Transverse colon (tissue), 4 donors: ENCODE measurements at regions not wholly inside any gene's neighbourhood (a gene's known extent, or its start where the extent isn't known, plus 50 kb on each side); places are given as distances from the start of the nearest gene placed in this dataset.

Source experiments
- EP300 ChIP-seq: sonication (generic); formaldehyde crosslinking; IDR thresholded peaks from one replicate; pipeline ENCODE4 v1.6.1; 2017; ENCODE audit warnings: antibody characterized with exemption, low read depth
- POLR2AphosphoS5 ChIP-seq, 3 donors: sonication (generic); formaldehyde crosslinking; IDR thresholded peaks; one replicate each; pipeline ENCODE4 v1.6.1; 2016; ENCODE audit warnings: antibody characterized with exemption in 3 of 3
- TF ChIP-seq, protein P1 (sequence below), 5 experiments: fragments of 200-600 bp in 3 of 5; fragments of 450-650 bp in 2 of 5; sonication (generic) in 3 of 5; IDR thresholded peaks; 1 replicate in 2 of 5; 2 replicates in 3 of 5; pipeline ENCODE4 v1.5.1; 2016 to 2017; ENCODE audit warnings: antibody characterized with exemption in 5 of 5, inconsistent platforms in 3 of 5, mild to moderate bottlenecking in 2 of 5, moderate library complexity in 1 of 5

GRCh38 chr5:159837860-159838259 is 78.4 kb upstream of the ADRA1B start:
- TF ChIP-seq, protein P1, sequence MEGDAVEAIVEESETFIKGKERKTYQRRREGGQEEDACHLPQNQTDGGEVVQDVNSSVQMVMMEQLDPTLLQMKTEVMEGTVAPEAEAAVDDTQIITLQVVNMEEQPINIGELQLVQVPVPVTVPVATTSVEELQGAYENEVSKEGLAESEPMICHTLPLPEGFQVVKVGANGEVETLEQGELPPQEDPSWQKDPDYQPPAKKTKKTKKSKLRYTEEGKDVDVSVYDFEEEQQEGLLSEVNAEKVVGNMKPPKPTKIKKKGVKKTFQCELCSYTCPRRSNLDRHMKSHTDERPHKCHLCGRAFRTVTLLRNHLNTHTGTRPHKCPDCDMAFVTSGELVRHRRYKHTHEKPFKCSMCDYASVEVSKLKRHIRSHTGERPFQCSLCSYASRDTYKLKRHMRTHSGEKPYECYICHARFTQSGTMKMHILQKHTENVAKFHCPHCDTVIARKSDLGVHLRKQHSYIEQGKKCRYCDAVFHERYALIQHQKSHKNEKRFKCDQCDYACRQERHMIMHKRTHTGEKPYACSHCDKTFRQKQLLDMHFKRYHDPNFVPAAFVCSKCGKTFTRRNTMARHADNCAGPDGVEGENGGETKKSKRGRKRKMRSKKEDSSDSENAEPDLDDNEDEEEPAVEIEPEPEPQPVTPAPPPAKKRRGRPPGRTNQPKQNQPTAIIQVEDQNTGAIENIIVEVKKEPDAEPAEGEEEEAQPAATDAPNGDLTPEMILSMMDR (IDR thresholded peaks at IDR 0.05), result no peak
- TF ChIP-seq POLR2AphosphoS5 (IDR thresholded peaks at IDR 0.05) (no peak), EP300 (no peak)
